NCI-H1048 (cell line): ENCODE measurements at regions not wholly inside any gene's neighbourhood (a gene's known extent, or its start where the extent isn't known, plus 50 kb on each side); places are given as distances from the start of the nearest gene placed in this dataset.
"Not testable (repeated sequence)": the region's sequence is repeated elsewhere in the genome, so short reads cannot be mapped to it uniquely, and the experiment has no call there.

Experiments used
- DNase-seq: peaks from one replicate; lab custom pipeline; 2025; lab: John Stamatoyannopoulos, UW

GRCh38 chr1:195663549-195664280 is 944.5 kb downstream of the KCNT2 start:
- DNase-seq: no peak

GRCh38 chr1:195656780-195657179 is 951.5 kb downstream of the KCNT2 start:
- DNase-seq: no peak

- DNase-seq: not testable (repeated sequence)
Observed at GRCh38 chr1:195648875-195649274, 959.4 kb downstream of the KCNT2 start.

GRCh38 chr1:195637539-195637938 is 970.7 kb downstream of the KCNT2 start:
- no peak for DNase-seq

- DNase-seq: no peak
Observed at GRCh38 chr1:195618287-195618686, 990.0 kb downstream of the KCNT2 start.

GRCh38 chr1:195617106-195617505 is 991.1 kb downstream of the KCNT2 start:
- DNase-seq: no peak

- no peak for DNase-seq
Observed at GRCh38 chr1:195608883-195609282, 999.4 kb downstream of the KCNT2 start.

- DNase-seq: no peak
Observed at GRCh38 chr1:195606483-195606882, 1001.8 kb downstream of the KCNT2 start.

- DNase-seq: no peak
Observed at GRCh38 chr1:195604287-195604686, 1004.0 kb downstream of the KCNT2 start.

- DNase-seq: no peak
Observed at GRCh38 chr1:195597891-195598290, 1010.3 kb downstream of the KCNT2 start.

- DNase-seq: no peak
Observed at GRCh38 chr1:195594773-195595172, 1013.5 kb downstream of the KCNT2 start.

GRCh38 chr1:195594322-195594721 is 1013.9 kb downstream of the KCNT2 start:
- DNase-seq: no peak

- peak; percentile 49 for DNase-seq
Observed at GRCh38 chr1:195591917-195592672, 1016.1 kb downstream of the KCNT2 start.

- DNase-seq: no peak
Observed at GRCh38 chr1:195590649-195591048, 1017.6 kb downstream of the KCNT2 start.

GRCh38 chr1:195584870-195585624 is 1023.2 kb downstream of the KCNT2 start:
- no peak for DNase-seq

GRCh38 chr1:195580988-195581387 is 1027.3 kb downstream of the KCNT2 start:
- DNase-seq: no peak

- DNase-seq: no peak
Observed at GRCh38 chr1:195577748-195578147, 1030.5 kb downstream of the KCNT2 start.

- no peak for DNase-seq
Observed at GRCh38 chr1:195576641-195577040, 1031.6 kb downstream of the KCNT2 start.

GRCh38 chr1:195574511-195574910 is 1033.7 kb downstream of the KCNT2 start:
- DNase-seq: no peak

- no peak for DNase-seq
Observed at GRCh38 chr1:195569934-195570333, 1038.3 kb downstream of the KCNT2 start.

- DNase-seq: no peak
Observed at GRCh38 chr1:195568389-195568788, 1039.9 kb downstream of the KCNT2 start.

GRCh38 chr1:195562074-195562473 is 1046.2 kb downstream of the KCNT2 start:
- DNase-seq: no peak
